ENCODE measurements at regions not wholly inside any gene's neighbourhood (a gene's known extent, or its start where the extent isn't known, plus 50 kb on each side); places are given as distances from the start of the nearest gene placed in this dataset.
"Not testable (repeated sequence)": the region's sequence is repeated elsewhere in the genome, so short reads cannot be mapped to it uniquely, and the experiment has no call there.

- intact Hi-C loops (cut with DNase I, micrococcal nuclease) = no loop called here
- DNase-seq (no peak), ATAC-seq (no peak)
Observed at GRCh38 chr16:54879681-54880080, 51.0 kb upstream of the IRX5 start.

- intact Hi-C loops (cut with DNase I, micrococcal nuclease) = no loop called here
- no peak for DNase-seq
- ATAC-seq = no peak
Observed at GRCh38 chr16:54878301-54878700, 52.4 kb upstream of the IRX5 start.

- DNase-seq (no peak), ATAC-seq (no peak)
- intact Hi-C loops (cut with DNase I, micrococcal nuclease) = no loop called here
Observed at GRCh38 chr16:54875443-54875842, 55.2 kb upstream of the IRX5 start.

DNA sequence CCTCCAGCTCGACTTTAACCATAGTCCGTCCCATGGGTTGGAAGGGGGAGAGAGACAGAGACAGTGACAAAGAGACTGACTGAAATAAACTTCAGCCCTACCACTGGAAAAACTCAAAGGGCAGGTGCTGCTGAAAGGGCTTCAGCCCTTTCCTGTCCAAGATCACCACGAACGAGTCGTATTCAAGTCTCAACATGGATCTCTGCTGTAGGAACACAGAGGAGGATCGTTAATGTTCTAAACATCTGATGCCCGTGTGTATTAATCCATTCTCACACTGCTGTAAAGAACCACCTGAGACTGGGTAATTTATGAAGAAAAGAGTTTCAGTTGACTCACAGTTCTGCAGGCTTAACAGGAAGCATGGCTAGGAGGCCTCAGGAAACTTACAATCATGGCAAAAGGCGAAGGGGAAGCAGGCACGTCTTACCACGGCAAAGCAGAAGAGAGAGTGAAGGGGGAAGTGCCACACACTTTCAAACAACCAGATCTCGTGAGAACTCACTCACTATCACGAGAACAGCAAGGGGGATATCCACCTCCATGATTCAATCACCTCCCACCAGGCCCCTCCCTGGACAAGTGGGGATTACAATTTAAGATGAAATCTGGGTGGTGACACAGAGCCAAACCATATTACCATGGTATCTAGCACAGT is 56.8 kb upstream of the IRX5 start:
- DNase-seq; ATAC-seq; intact Hi-C loops (cut with DNase I, micrococcal nuclease): not testable (repeated sequence)

DNA sequence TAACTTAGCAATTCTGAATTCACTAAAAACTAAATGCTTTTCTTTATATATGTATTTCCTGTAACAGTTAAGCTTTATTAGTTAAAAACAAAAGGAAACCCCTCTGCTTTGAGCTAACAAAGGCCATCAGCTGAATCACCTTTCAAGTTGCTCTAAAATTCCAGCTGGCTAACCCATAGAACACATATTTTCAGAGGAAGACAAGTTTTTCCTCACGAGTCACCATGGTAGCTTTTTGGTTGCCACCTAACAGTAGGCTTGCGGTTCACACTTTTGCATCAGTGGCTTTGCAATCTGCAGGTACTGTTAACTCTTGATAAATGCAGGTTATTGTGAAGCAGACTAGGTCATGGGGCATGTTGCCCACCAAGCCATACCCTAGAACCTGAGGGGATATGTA is 57.6 kb upstream of the IRX5 start:
- intact Hi-C loops (cut with DNase I, micrococcal nuclease) = no loop called here
- DNase-seq = no peak
- no peak for ATAC-seq

DNA sequence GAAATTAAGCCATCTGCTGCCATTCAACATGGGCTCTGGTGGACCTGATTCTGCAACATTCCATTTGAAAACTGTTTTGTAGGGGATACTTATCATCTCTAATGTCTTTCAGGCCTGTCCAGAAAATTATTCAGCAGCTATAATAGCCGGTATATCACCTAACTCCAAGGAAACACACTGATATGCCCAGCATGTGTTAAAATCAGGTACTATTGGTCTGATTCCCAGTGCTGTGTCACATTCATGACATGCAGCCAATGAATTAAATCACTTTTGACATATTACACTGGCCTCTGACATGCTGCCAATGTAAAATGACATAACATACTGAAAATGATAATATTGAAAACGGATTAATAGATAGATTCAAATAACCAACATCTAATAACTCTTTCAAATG is 60.5 kb upstream of the IRX5 start:
- ATAC-seq (no peak), DNase-seq (no peak)
- intact Hi-C loops (cut with DNase I, micrococcal nuclease) = no loop called here

GRCh38 chr16:54867302-54867832 is 63.3 kb upstream of the IRX5 start:
- intact Hi-C loops (cut with DNase I, micrococcal nuclease) = no loop called here
- no peak for ATAC-seq

DNA sequence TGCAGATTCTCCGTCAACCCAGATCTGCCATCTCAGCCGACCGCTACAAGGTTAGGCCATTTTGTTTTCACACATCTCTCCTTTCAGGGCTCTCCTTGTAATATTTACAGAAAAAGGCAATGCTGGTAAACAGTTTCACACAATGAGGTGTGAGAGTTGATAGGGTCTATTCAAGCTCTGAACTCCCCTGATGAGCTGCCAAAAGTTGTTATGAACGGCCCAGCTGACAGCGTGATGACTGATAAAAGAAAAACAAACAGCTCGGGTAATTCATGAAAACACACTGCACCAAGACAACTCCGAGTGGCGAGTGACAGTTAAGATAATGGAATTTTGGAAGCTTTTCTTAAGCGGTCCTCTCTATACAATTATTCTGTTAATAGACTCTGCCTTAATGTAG is 68.1 kb upstream of the IRX5 start:
- ATAC-seq = no peak
- intact Hi-C loops (cut with DNase I, micrococcal nuclease) = no loop called here
- no peak for DNase-seq

More at GRCh38 chr16:54867302-54867832, 63.3 kb upstream of the IRX5 start:
- DNase-seq = no peak

- intact Hi-C loops (cut with DNase I, micrococcal nuclease) = no loop called here
- DNase-seq = no peak
- no peak for ATAC-seq
Observed at GRCh38 chr16:54856871-54857270, 73.8 kb upstream of the IRX5 start.

- ATAC-seq = no peak
- DNase-seq = no peak
- intact Hi-C loops (cut with DNase I, micrococcal nuclease) = no loop called here
Observed at GRCh38 chr16:54847609-54848008, 83.1 kb upstream of the IRX5 start.

- intact Hi-C loops (cut with DNase I, micrococcal nuclease) = no loop called here
- ATAC-seq = no peak
- no peak for DNase-seq
Observed at GRCh38 chr16:54847207-54847606, 83.5 kb upstream of the IRX5 start.

GRCh38 chr16:54846766-54847165 is 83.9 kb upstream of the IRX5 start:
- ATAC-seq (no peak), DNase-seq (no peak)
- intact Hi-C loops (cut with DNase I, micrococcal nuclease) = no loop called here

GRCh38 chr16:54843424-54843750 is 87.3 kb upstream of the IRX5 start:
- intact Hi-C loops (cut with DNase I, micrococcal nuclease) = no loop called here
- ATAC-seq (no peak), DNase-seq (no peak)

GRCh38 chr16:54842743-54843423 is 87.8 kb upstream of the IRX5 start:
- ATAC-seq (no peak), DNase-seq (no peak)

DNA sequence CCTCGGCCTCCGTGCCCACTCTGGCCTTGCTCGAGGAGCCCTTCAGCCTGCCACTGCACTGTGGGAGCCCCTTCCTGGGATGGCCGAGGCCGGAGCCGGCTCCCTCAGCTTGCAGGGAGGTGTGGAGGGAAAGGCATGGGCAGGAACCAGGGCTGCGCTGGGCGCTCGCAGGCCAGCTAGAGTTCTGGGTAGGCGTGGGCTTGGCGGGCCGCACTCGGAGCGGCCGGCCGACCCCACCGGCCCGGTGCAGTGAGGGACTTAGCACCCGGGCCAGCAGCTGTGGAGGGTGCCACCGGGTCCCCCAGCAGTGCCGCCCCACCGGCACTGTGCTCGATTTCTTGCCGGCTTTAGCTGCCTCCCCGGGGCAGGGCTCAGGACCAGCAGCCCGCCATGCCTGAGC is 101.0 kb upstream of the IRX5 start:
- DNase-seq (no peak), ATAC-seq (no peak)
- intact Hi-C loops (cut with DNase I, micrococcal nuclease) = no loop called here

More at GRCh38 chr16:54842743-54843423, 87.8 kb upstream of the IRX5 start:
- intact Hi-C loops (cut with DNase I, micrococcal nuclease) = no loop called here

DNA sequence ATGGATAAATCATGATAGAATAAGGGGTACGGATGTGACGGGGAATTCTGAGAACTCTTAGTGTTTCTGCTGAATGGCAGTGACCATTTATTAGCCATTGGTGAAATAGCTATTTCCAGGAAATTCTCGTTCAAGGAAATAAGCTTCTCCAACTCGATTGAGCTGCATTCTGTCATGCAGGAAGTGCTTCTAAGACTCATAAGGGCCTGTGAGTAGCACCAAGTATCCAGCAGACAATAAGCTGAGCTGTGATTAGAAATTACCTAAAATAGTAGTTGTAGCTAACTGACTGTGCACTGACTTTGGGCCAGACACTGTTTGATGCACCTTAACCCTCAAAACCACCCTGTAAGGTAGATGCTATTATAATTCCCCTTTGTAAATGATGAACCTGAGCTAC is 107.8 kb upstream of the IRX5 start:
- DNase-seq (no peak), ATAC-seq (no peak)
- intact Hi-C loops (cut with DNase I, micrococcal nuclease) = no loop called here

DNA sequence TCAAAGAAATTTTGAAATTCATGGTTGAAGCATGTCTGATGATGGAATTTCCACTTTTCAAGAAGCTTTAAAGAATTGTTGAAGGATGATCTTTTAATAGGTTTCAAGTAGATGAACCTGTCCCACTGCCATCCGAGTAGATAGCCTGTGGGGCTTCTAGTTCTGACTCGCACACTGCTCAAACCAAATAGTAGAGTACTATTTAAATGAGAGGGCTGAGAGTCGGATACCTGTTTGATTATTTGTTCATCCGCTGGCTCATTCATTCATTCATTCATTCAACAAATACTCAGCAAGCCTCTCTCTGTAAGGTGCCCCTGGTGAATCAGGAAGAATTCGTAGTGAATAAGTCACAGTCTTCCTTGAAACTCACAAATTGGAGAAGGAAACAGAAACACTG is 108.2 kb upstream of the IRX5 start:
- ATAC-seq (no peak), DNase-seq (no peak)
- intact Hi-C loops (cut with DNase I, micrococcal nuclease) = no loop called here

DNA sequence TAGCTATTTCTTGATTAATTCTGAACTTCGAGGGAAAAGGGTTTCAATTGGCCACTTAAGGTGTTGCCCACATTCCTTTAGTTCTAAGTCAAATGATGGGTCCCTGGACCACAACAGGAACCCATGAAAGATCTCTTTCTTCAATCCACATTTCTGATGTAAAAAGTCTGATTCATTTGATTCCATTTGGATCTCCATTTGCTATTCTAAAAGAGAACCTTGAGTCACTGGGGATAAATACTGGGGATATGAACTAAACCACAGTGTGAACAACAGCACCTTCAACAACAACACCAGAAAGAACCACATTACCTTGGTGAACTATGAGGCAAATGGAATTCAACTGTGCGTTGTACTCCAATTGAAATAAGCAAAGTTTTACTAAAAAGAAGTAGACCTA is 108.9 kb upstream of the IRX5 start:
- intact Hi-C loops (cut with DNase I, micrococcal nuclease) = no loop called here
- DNase-seq = no peak
- ATAC-seq = no peak

GRCh38 chr16:54817940-54818574 is 112.6 kb upstream of the IRX5 start:
- intact Hi-C loops (cut with DNase I, micrococcal nuclease) = no loop called here
- no peak for DNase-seq
- ATAC-seq = no peak

- intact Hi-C loops (cut with DNase I, micrococcal nuclease) = no loop called here
- ATAC-seq = no peak
- no peak for DNase-seq
Observed at GRCh38 chr16:54817432-54817831, 113.2 kb upstream of the IRX5 start.
